NCI-H2171 treated with DMSO at 0.1 percent for 48 hours (cell line): ENCODE measurements at regions not wholly inside any gene's neighbourhood (a gene's known extent, or its start where the extent isn't known, plus 50 kb on each side); places are given as distances from the start of the nearest gene placed in this dataset.

Source experiments
- DNase-seq: peaks from one replicate; lab custom pipeline; 2025; lab: John Stamatoyannopoulos, UW

DNA sequence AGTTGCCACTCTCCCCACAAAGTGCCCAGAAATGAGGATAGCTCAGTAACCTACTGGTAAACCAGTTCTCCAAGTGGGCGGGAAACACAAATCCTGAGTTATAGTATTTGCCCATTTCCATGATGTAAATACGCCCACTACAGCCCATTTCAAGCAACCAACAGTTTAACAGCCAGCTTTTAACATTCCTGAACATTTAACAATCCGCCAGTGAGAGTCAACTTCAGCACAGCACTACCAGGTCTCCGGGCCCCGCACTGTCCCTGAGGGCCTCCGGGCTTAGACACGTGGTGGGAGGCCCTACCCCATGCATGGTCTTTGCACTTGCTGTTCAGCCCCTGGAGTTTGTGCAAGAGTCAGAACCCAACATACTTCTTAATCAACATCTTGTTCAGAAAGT lies 132.0 kb upstream of the CTTNBP2NL start:
- DNase-seq: no peak

DNA sequence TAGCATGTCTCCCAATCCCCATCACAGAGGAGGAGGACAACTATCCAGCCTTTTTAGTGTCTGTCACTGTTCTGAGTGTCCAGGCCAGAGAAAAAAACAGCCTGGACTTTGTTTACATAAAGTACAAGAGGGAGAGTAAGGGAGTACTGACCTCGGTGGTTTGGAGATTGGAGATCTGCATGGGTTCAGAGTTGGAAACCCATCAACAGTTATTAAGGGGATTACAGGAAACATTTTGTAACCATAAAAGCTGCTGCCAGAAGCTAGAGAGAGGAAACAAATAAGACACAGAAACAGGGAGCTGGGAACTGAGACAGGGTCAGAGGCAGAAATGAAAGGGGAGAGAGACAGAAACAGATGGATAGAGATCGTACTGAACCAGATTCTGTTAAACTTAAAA lies 131.5 kb upstream of the CTTNBP2NL start:
- DNase-seq: no peak

DNA sequence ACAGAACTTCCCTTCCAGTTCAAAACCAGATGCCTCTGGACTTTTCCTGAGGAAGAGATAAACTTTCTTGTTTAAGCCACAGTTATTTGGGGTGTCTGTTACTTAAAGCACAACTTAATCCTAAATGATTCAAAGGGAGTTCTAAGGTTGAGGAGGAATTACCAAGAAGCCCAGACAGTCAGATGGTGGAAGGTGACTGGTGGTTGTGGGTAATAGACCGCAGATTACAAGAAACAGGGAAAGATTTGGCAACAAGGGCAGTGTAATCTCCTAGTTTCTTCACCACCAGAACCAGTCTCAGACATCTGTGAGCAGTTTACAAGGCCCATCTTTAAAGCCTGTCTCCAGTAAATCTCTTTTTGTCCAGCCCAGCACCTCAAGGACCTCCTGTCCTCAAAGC lies 130.1 kb upstream of the CTTNBP2NL start:
- DNase-seq: no peak

DNA sequence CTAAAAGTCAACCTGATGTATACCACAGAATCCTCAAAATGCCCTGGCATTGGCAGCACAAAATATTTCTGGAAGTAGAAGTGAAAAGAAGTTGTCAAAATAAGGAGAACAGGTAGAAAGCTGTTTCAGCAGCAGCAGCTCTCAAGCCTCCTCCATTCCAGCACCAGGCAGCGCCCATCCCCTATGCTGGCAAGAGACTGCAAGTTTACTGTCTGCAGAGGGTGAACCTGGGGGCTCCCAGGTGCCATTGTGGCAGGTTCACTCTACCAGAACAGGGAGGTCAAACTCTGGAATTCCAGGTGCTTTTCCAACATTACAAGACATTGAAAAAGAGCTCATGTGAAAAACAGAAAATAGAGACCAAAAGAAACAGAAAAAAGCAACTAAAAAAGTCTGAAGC lies 128.8 kb upstream of the CTTNBP2NL start:
- DNase-seq: no peak

DNA sequence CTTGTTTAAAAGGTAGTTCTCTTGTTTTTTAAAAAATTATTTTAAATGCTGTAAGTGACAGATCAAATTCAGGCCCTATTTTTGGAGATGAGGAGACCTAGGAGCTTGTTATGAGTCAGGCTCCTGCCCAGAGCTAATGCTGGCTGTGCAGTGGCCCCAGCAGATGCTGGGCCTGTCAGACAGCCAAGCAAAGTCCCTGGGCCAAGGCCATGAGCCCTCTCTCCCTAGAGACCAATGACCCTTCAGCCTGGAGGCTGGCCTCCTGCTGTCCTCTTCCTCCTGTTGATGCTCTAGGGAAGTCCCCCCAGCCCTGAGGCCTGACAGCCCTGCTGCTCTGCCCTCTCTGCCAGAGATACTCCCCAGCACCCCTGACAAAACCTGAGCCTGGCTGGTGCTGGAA lies 128.1 kb upstream of the CTTNBP2NL start:
- no peak for DNase-seq

DNA sequence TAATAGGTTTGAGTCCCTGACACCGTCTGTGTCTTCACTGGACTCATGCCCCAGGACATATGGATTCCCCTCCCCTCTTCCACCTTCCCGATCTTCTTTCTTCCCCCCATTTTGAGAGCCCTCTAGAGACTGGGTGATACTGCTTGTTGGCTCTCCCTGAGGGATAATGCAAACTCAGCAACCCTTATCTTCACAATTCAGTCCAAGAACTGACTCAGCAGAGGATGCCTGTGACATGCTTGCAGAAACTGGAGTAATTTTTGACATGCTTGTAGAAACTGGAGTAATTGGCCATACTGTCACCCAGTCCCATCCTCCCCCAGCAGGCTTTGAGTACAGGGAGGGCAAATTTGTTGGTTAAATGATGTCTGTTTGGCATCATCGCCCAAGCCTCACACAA lies 127.6 kb upstream of the CTTNBP2NL start:
- DNase-seq: no peak

DNA sequence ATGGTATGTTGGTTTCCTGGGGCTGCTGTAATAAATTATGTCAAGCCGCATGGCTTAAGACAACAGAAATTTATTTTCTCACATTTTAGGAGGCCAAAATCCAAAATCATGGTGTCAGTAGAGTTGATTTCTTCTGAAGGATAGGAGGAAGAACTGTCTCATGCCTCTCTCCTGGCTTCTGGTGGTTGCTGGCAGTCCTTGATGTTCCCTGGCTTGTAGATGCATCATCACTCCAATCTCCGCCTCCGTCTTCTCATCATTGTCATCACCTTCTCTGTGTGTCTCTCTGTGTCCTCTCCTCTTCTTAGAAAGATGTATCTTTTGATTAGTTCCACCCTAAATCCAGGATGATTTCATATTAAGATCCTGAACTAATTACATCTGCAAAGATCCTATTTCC lies 124.7 kb upstream of the CTTNBP2NL start:
- no peak for DNase-seq

DNA sequence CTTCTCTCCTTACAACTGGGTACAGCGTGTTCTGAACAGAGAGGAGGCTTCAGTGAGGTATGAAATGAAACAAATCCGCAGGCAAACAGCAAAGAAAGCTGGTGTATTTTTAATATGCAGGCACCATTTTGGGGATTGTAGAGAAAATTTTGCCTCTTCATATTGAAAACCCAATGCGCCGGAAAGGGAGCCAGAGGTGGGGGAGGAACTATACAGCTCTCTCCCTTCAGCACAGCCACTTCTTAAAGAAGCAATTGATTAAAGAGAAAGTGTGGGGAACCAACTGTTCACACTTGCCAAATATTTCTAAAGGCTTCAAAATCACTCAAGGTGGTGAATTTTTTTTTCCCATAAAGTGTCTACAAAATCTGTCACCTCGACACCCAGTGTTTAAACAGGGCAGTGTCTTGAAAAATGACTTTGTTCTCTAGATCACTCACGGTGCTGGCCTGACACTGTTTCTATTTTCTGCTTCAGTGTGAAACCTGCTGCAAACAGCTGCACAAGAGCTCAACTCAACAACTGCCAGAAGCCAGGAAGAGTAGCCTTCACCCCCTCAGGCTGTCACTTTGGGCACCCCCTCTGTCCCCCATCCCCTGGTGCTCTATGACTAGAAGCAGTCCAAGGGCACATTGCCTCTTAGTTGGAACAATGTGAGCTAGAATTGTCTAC lies 123.8 kb upstream of the CTTNBP2NL start:
- no peak for DNase-seq

DNA sequence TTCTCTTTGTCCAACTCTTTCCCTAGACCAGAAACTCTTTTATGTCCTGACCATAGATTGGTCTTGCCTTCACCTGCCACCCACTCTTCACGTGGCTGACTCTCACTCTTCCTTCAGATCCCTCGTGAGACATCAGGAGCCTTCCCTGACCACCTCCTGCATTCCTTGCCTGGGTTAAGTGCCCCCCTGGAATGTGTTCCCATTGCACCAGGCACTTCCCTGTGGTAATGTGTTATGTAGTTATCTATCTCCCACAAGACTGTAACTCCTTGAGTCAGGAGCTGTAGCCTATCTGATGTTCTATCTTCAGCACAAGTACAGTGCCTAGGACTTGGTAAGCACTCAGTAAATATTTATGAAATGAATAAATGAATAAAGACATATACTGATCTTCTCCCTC lies 111.2 kb upstream of the CTTNBP2NL start:
- DNase-seq: no peak

DNA sequence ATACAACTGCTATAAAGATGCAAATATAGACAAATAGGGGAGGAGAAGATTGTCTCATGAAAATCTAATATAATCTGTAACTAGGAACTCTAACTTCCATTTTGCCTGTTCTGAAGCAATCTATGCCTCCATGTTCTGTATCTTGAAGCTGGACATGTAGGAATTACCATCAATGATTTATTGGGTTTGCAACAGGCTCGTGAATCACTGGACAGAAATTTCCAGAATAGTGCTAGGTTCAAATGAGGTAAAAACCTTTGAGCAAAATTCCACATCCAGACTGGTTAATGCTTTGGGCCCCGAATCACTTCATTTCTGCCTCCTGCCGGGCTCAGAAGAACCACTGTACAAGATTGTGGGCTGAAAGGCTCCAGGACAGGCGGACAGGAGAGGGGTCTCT lies 110.7 kb upstream of the CTTNBP2NL start:
- DNase-seq: no peak

DNA sequence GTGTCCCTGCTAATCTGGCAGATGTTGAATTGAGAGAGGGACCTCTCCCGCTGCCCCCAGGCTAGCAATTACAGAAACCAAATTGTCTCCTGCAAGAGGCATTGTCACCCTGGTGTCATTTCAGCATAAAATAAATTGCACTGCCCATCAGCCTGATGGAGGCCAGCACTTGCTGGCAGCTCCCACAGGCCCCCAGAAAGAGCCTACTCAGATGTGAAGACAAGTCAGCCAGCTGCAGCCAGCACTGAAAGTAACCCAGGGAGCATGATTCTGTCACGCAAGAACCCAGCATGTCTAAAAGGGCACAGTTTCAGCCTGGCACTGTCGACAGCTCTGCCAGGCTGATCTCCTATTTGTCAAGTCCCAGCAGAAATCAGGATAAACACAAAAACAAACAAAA lies 110.3 kb upstream of the CTTNBP2NL start:
- no peak for DNase-seq

DNA sequence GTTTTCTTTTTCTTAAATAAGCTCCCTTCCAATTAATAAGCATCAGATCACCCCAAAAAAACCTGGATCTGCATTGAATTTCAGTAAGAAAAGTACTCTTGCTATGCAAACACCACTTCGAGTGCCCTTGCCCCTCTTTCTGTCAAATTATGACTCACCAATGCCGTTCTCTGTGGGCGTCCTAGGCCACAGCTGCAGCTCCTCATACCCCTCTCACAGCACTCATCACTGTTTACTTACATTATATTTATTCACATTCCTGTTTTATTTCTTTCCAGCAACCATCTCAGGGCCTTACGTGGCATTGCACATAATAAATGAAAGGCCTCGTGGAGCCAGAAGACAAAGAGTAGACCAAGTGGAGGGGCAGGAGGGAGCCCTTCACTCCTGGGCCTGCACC lies 99.1 kb upstream of the CTTNBP2NL start:
- DNase-seq: no peak

DNA sequence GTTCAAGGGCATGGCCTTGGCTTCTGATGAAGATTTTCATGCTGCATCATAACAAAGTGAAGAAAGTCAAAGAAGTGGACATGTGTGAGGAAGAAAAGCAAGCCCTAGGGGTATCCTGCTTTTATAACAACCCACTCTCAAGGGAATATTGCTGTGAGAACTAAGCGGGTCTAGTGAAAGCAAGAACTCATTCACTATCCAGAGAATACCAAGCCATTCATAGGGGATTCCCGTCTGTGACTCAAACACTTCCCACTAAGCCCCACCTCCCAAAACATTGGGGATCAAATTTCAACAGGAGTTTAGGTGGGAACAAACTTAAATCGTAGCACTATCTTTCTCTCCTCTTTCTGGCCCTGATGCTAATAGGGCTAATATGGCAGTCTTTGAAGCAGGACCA lies 98.5 kb upstream of the CTTNBP2NL start:
- no peak for DNase-seq

DNA sequence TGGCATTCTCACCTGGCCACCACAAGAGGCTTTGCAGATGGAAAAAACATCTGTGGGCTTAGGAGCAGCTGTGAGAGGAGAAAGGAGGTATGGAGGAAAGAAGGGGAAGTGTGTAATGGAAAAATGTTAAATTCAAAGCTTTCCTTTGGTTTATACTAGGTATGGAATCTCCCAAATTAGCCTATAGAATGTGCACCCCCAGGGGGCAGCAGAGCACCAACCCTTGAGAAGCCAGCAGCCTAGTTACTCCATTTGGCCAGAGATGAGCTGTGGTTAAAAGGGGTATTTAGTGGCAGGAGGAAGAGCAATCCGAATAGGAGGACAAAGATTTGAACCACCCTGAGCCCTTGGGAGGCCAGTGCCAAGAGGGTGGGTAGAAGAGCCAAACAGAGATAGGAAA lies 97.5 kb upstream of the CTTNBP2NL start:
- DNase-seq: peak; percentile 32

DNA sequence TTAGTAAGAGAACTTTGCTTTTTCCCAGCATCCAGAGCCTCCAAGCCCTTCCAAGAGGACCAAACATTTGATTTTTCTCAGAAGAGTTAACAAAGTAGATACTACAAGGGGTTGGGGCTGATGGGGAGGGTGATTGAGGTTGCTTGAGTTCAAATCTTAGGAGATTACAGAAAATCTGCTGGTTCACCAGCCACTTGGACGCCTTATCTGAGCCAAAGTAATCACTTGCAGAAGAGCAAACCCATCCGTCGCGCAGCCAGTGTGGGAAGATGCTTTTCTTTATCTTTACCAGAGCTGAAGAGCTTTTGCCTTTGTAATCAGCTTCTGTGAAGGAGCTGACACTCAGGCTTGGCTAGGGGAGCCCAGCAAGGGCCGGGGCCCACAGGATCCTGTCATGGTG lies 91.9 kb upstream of the CTTNBP2NL start:
- no peak for DNase-seq

DNA sequence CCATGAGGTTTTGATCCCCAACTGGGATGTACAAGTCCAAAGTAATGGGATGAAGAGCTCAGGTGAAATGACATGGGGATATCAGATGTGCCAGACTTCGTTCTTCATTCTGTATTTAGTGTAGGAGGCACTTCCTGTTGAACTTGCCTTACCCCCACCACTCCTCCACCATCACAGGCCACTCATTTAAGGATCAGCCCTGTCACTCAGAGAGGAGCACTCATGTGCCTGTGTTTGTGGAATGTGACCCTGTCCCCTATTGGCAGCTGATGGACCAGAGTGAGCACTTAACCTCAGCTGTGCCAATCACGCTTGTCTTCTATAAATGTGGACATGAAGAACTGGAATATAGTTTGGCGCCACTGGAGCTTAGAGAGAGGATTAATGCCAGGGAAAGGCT lies 91.4 kb upstream of the CTTNBP2NL start:
- no peak for DNase-seq

DNA sequence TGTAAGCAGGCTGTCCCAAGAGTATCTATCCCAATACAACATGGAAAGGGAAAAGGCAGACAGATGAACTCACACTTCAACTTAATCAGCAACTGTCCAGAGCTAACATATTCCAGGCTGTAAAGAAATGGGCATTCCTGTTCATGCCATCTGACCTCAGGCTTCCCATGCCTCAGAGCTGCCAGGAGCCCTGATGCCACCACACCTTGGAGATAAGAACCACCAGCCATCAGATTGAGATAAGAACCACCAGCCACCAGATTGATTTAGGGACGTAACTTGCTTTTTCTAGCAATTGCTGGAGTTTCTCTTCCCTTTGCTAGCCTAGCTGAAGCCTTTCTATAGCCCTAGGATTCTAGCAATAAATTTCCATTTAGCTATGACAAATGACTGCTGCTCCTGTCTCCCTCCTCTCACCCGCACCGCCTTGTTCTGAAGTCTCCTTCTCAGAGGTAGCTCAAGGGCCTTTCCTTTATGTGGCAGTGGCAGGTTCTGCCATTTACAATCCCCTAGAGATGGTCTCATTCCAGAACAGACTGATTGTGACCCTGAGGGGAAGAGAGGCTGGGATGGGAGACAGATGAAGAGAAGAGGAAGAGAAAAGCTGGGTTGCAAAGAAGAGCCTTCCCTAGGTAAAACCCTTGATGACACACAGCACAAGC lies 88.0 kb upstream of the CTTNBP2NL start:
- DNase-seq: no peak

DNA sequence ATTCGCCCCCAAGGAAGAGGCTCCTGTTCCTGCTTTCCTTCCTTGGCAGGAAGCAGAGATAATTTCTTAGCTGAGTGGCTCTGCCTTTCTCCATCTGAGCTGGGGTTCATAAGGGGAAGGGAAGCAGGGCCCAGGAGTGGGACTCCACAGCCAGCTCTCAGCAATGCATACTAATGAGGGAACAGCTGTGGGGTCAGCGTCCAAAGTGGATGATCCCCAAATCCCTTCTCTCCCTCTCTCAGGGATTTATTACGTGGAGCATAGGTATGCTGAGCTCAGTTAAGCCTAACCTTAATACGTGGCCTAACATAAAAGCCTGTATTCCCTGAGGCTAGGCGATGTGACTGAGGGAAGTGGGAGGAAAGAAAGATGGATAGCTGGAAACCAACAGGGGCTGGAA lies 87.3 kb upstream of the CTTNBP2NL start:
- DNase-seq: no peak

DNA sequence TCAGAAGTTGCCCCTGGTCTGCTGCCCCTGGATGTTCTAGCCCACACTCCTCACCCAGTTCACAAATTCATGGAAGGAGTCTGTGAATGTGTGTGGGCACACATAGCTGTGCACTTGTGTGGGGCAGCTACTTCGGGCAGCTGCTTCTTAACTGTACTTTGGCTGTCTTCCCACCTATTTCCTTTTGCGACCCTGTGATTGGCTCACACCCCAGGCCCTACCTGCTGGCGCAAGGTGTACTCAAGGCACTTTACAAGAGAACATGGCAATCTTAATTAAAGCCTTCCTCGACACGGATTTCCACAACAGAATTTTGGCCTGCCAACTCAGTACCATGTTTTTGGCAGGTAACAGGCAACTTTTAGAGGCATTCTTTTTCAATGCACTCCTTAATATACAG lies 86.5 kb upstream of the CTTNBP2NL start:
- DNase-seq: no peak

DNA sequence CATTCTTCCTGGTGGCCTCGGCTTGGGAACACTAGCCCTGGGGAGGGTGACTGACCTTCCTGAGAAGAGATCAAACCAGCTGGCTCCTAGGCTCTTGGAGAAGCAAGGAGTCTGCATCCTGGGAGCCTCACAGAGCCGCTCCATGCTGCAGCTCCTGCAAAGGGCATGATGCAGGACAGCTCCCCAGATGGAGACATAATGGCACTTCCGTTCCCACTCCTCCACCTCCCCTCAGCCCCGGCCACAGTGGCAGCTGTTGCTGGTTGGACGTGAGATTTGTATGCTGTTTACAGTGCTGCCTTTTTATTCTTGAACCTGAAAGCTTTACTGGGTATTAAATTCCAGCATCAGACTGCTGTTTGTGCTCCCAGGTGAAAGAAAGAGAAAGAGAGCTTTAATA lies 83.7 kb upstream of the CTTNBP2NL start:
- DNase-seq: peak; percentile 11

DNA sequence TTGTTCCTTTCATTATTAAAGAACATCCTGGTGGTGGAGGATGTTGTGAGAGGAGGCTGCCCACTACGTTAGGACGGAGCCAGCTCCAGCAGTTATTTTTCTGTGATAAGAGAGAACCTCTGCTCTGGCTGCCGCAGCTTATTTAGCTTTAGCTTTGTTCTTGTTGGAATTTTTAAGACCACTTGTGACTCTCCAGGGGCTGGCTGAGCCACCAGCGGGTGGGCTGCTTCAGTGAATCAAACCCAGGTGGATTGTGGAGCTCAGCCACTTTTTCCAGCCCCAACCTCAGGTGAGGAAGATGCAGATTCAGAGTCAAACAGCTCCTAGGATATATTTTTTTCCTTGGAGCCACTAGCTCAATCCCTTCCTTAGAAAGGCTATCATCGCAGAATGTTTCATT lies 83.1 kb upstream of the CTTNBP2NL start:
- no peak for DNase-seq

DNA sequence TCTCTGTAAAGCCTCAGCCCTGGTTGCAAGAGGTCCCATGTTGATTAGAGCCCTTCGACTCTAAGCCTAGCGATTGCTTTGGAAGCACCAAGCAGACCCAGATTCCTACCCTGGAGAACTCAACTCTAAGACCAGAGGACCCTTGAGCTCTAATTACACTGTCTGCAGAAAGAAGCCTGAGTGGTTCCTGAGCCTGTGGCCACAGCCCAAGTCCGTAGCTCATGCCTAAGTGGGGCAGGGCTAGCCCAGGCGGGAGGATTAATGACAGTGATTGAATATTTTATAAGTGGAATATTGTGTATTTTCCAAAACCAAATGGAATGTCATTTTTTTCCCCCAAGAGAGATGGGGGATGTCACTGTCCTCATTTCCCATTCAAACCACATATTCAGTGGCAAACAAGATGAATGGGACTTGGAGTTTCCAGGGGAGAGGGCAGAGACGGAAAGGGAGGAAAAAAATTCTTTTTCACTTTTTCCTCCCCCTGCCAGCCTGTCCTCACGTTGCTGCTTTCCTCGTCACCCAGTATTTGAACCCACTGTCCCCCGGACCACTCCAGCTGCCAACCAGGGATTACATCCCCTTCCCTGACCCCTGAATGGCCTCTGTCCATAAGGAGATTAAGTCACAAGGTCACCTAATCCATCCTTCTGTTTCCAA lies 79.6 kb upstream of the CTTNBP2NL start:
- no peak for DNase-seq

DNA sequence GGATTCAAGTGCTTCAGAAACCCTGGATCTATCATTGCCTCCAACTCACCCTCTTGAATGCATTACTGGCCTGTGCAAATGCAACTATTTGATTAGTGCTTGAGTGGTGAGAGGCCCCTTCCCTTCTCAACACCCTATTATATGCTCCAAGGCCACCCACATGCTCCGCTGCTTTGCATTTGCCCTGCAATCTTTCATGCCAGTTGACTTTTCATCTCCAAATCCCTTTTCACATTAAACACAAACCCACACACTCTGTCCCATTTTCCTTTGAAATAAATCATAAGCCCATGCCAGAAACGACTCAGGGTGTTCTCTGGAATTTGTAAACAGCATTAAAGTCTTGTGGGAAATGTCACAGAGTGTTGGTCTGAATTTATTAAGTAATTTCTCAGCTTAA lies 78.9 kb upstream of the CTTNBP2NL start:
- DNase-seq: no peak

DNA sequence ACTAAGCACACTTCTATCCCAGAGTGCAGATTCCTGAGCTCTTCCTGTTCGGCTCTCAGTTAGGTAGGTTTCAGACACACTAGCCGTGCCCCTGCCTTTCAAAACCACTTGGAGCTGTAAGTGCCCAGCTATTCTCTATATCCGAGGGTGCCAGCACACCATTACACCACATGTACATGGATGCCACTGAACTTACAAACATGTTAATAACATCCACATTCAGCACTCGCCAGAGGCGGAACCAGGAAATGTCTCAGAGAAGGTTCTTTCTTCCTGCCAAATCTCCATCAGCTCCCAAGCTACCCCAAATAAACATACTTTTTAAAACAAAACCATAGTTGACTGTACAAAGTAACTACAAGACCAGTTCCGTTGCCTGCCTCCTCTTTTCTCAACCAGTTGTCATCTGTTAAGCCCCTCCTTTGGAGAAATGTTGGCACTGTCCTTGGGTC lies 78.4 kb upstream of the CTTNBP2NL start:
- DNase-seq: no peak
